SK-N-MC (cell line): ENCODE measurements at regions not wholly inside any gene's neighbourhood (a gene's known extent, or its start where the extent isn't known, plus 50 kb on each side); places are given as distances from the start of the nearest gene placed in this dataset.

Source experiments
- DNase-seq: peaks from one replicate; pipeline ENCODE4 v3.0.0-alpha.2; 2011; ENCODE audit warnings: low read depth, low spot score
- H3K27ac ChIP-seq: fragments of 200-600 bp; sonication (generic); 2 replicates; pipeline ENCODE4 v1.5.1; 2016; ENCODE audit warnings: mixed run types
- H3K36me3 ChIP-seq: fragments of 200-600 bp; sonication (generic); 2 replicates; pipeline ENCODE4 v1.6.1; 2017; ENCODE audit warnings: antibody characterized with exemption, low read length, mixed read lengths; ENCODE audit not compliant: insufficient read depth
- H3K4me3 ChIP-seq: fragments of 200-600 bp; sonication (generic); 2 replicates; pipeline ENCODE4 v1.5.1; 2016
- H3K9ac ChIP-seq: fragments of 200-600 bp; sonication (generic); 2 replicates; pipeline ENCODE4 v1.8.0; 2017; ENCODE audit warnings: mixed run types, mixed read lengths; ENCODE audit not compliant: insufficient read length
- H3K9me3 ChIP-seq: fragments of 200-600 bp; sonication (generic); 2 replicates; pipeline ENCODE4 v1.6.1; 2017; ENCODE audit warnings: low read depth, mild to moderate bottlenecking, antibody characterized with exemption, low read length, moderate library complexity, mixed read lengths
- EZH2 ChIP-seq: fragments of 200-600 bp; sonication (generic); IDR thresholded peaks from one replicate; pipeline ENCODE4 v1.6.1; 2017; ENCODE audit warnings: antibody characterized with exemption
- FOXP2 ChIP-seq: optimal IDR thresholded peaks from 2 replicates; pipeline ENCODE3; 2011; ENCODE audit warnings: mild to moderate bottlenecking, moderate library complexity; ENCODE audit not compliant: insufficient read depth; ENCODE audit errors: extremely low read length, control extremely low read depth
- POLR2AphosphoS5 ChIP-seq: IDR thresholded peaks from 2 replicates; pipeline ENCODE4 v1.6.1; 2012; ENCODE audit warnings: mild to moderate bottlenecking, low read depth, low read length, borderline replicate concordance

DNA sequence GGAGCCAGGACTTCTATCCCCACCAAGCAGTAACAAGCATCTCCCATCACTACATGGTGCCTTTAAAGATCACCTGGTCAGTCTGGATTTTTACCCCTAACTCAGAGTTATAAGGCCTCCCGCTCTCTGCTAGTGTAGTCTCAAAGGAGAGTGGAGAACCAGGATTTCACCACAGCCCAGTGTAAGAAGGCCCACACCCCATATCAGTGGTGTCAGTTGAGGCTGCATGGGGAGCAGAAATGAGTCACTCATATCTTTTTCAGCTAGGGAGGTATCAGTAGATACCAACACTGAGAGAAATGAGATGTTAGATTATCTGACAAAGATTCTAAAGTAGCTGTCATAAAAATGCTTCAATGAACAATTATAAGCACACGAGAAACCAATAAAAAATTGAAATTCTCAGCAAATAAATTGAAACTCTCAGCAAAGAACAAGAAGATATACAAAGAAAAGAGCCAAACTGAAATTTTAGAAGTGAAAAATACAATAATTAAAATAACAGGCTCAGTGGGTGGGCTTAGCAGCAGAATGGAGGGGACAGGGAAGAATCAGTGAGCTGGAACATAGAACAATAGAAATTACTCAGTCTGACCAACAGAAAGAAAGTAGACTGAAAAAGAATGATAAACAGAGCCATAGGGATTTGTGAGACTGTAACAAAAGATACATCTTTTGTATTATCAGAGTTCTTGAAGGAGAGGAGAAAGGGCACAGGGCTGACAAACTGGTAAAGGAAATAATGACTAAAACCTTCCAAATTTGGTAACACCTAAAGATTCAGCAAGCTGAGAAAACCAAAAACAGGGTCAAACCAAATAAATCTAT is 257.7 kb downstream of the ANAPC1 start:
- Histone ChIP-seq H3K9me3 (peaks cover 12% of the 10 kb centered on the region; the same call in 1 of the 2 replicates), H3K36me3 (no peaks in the 10 kb centered on the region), H3K4me3 (no peak overlapping the region), H3K9ac (no peak overlapping the region), H3K27ac (no peak overlapping the region)
- DNase-seq: no peak
- no peak for TF ChIP-seq EZH2
- TF ChIP-seq POLR2AphosphoS5: no peak
- no peak for TF ChIP-seq FOXP2

DNA sequence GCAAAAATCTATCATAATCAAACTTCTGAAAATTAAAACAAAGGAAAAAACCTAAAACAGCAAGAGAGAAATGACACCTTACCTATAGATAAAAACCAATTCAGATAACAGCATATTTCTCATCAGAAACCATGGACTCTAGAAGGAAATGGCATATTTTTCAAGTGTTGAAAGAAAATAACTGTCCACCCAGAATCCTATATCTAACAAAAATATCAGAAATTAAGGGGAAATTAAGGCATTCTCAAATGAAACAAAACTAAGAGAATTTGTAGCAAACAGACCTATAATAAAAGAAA is 257.2 kb downstream of the ANAPC1 start:
- DNase-seq: no peak
- Histone ChIP-seq H3K4me3 (no peak overlapping the region), H3K9me3 (peaks cover 12% of the 10 kb centered on the region; the same call in 1 of the 2 replicates), H3K27ac (no peak overlapping the region), H3K36me3 (no peaks in the 10 kb centered on the region), H3K9ac (no peak overlapping the region)
- TF ChIP-seq EZH2 (no peak), FOXP2 (no peak), POLR2AphosphoS5 (no peak)

DNA sequence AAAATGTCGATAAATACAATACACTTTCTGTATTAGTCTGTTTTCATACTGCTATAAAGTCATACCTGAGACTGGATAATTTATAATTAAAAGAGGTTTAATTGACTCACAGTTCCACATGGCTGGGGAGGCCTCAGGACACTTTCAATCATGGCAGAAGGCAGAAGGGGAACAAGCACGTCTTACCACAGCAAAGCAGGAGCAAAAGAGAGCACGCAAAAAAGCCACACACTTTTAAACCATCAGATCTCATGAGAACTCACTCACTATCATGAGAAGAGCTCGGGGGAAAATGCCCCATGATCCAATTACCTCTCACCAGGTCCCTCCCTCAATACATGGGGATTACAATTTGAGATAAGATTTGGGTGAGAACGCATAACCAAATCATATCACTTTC is 256.7 kb downstream of the ANAPC1 start:
- H3K9ac ChIP-seq: no peak overlapping the region
- H3K9me3 ChIP-seq: peaks cover 12% of the 10 kb centered on the region; the same call in 1 of the 2 replicates
- no peak overlapping the region for H3K27ac ChIP-seq
- no peak for TF ChIP-seq FOXP2
- no peak overlapping the region for H3K4me3 ChIP-seq
- DNase-seq: no peak
- no peaks in the 10 kb centered on the region for H3K36me3 ChIP-seq

DNA sequence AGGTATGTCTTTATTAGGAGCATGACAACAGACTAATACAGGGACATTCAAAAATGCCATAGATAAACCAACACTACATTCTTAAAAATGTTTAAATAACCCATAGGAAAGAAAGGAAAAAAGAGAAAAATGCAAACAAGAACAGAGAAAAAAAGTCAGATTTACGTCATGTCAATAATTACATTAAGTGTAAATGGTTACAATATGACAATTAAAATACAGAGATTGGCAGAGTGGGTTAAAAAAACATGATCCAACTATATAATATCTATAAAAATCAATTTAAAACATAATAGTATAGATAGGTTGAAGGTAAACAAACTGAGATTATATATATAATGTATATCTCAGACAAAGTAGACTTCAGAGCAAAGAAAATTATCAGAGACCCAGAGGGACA is 255.8 kb downstream of the ANAPC1 start:
- TF ChIP-seq FOXP2: no peak
- H3K9ac ChIP-seq: no peak overlapping the region
- DNase-seq: no peak
- peaks cover 12% of the 10 kb centered on the region; the same call in 1 of the 2 replicates for H3K9me3 ChIP-seq
- no peak overlapping the region for H3K27ac ChIP-seq
- no peaks in the 10 kb centered on the region for H3K36me3 ChIP-seq
- no peak overlapping the region for H3K4me3 ChIP-seq

DNA sequence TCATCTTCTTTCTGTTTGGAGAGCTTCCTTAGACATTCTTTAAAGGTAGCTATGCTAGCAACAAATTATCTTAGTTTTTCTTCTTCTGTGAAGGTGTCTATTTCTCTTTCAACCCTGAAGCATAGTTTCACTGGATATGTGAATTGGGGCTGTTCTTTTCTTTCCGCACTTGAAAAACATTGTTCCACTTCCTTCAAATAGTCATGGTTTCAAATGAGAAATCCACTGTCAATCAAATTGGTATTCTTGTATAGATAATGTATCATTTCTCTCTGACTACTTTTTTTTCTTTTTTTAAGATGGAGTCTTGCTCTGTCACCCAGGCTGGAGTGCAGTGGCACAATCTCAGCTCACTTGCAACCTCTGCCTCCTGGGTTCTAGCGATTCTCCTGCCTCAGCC is 254.0 kb downstream of the ANAPC1 start:
- H3K4me3 ChIP-seq: no peak overlapping the region
- H3K9me3 ChIP-seq: peaks cover 12% of the 10 kb centered on the region; the same call in 1 of the 2 replicates
- H3K9ac ChIP-seq: no peak overlapping the region
- no peaks in the 10 kb centered on the region for H3K36me3 ChIP-seq
- TF ChIP-seq POLR2AphosphoS5 (no peak), FOXP2 (no peak), EZH2 (no peak)
- H3K27ac ChIP-seq: no peak overlapping the region
- no peak for DNase-seq

DNA sequence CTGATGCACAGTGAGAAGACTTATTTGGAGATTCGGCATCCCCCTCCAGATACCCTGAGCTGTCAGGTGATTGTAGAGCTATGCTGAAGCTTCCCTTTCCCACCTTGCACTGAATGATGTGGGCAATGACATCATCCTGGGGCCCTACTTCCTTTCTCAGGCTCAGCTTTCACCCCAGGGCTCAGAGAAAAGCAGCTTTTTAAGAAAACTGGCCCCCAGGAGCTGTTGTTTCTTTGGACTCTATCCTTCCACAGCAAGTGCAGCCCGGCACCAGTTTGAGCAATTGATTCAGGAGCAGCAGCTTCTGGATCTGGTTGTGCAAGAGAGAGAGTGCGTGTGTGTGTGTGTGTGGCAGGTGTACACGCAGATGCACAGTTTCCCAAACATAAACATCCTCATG is 251.3 kb downstream of the ANAPC1 start:
- H3K36me3 ChIP-seq: no peaks in the 10 kb centered on the region
- TF ChIP-seq POLR2AphosphoS5: no peak
- TF ChIP-seq EZH2: no peak
- TF ChIP-seq FOXP2: no peak
- no peak overlapping the region for H3K9ac ChIP-seq
- no peak overlapping the region for H3K4me3 ChIP-seq
- no peak overlapping the region for H3K27ac ChIP-seq
- no peak for DNase-seq
- H3K9me3 ChIP-seq: no peaks in the 10 kb centered on the region; the same call in 1 of the 2 replicates

DNA sequence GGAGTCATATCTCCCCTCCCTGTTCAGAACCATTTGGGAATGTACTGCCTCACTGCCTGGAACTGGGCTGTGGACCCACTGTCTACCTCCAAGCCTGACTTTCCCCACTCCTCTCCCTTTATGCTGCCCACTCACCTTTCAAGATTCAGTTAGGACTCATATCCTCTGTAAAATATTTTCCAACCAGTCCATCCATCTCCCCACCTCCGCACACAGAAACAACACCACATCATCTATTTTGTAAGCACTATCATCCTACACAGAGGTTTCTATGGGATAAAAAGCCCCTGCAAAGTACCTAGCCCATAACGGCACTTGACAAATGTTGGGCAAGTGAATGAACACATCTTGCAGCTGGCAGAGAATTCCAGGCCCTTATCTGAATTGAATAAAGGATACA is 250.8 kb downstream of the ANAPC1 start:
- no peak overlapping the region for H3K9ac ChIP-seq
- no peak for TF ChIP-seq FOXP2
- no peak for TF ChIP-seq POLR2AphosphoS5
- no peak for TF ChIP-seq EZH2

DNA sequence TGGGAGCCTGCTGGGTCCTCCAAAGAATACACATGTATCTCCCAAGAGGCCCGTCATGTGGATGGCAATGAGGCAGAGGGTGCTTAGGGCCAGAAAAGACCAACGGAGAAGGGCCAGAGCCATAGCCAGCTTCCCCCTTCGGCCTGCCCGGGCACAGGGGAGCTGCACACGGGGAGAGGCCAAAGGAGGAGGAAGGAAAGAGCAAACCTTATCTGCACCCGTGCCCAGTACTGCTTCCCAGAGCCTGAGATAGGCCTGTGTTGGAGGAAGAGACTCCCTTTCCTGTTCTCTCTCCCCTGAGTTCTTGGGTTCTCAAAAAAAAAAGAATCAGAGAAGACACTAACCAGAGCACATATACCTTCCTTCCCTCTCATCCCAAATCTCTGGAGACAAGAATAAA is 250.3 kb downstream of the ANAPC1 start:
- Histone ChIP-seq H3K4me3 (no peak overlapping the region), H3K9ac (no peak overlapping the region), H3K9me3 (no peaks in the 10 kb centered on the region), H3K36me3 (no peaks in the 10 kb centered on the region), H3K27ac (no peak overlapping the region)
- TF ChIP-seq FOXP2 (no peak), POLR2AphosphoS5 (no peak), EZH2 (no peak)
- DNase-seq: no peak

More for the DNA sequence above, 250.8 kb downstream of the ANAPC1 start:
- no peak for DNase-seq
- H3K4me3 ChIP-seq: no peak overlapping the region
- no peak overlapping the region for H3K27ac ChIP-seq
- H3K36me3 ChIP-seq: no peaks in the 10 kb centered on the region
- H3K9me3 ChIP-seq: no peaks in the 10 kb centered on the region
